AG09319 (cell line): ENCODE measurements at regions not wholly inside any gene's neighbourhood (a gene's known extent, or its start where the extent isn't known, plus 50 kb on each side); places are given as distances from the start of the nearest gene placed in this dataset.

Experiments used
- DNase-seq: peaks from one replicate; pipeline ENCODE4 v3.0.0-alpha.2; 2010; ENCODE audit warnings: low read depth; ENCODE audit errors: extremely low read depth
- TF ChIP-seq, protein P1 (sequence below): IDR thresholded peaks from 2 replicates; pipeline ENCODE4 v1.5.1; 2011; ENCODE audit warnings: low read depth, mild to moderate bottlenecking, inconsistent platforms, low read length, moderate library complexity

DNA sequence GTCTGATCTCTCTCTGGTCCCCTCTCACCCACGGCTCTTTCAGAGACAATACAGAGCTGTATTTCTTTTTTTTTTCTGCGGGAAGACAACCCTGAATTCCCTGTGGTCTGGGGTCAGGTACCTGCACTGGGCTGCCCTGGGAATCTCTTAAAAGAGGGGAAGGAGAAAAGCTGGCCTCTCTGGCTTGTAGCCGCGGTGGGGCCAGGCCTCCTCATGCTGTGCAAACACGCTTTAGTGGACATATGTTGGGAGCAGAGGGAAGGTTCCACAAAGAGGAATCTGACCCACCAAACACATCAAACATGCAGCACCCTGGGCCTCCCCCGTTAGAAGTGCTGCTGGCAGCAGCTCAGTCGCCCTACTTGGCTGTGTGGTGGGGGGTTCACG is 143.7 kb upstream of the ZFHX3 start:
- TF ChIP-seq, protein P1, sequence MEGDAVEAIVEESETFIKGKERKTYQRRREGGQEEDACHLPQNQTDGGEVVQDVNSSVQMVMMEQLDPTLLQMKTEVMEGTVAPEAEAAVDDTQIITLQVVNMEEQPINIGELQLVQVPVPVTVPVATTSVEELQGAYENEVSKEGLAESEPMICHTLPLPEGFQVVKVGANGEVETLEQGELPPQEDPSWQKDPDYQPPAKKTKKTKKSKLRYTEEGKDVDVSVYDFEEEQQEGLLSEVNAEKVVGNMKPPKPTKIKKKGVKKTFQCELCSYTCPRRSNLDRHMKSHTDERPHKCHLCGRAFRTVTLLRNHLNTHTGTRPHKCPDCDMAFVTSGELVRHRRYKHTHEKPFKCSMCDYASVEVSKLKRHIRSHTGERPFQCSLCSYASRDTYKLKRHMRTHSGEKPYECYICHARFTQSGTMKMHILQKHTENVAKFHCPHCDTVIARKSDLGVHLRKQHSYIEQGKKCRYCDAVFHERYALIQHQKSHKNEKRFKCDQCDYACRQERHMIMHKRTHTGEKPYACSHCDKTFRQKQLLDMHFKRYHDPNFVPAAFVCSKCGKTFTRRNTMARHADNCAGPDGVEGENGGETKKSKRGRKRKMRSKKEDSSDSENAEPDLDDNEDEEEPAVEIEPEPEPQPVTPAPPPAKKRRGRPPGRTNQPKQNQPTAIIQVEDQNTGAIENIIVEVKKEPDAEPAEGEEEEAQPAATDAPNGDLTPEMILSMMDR = no peak
- DNase-seq = no peak

DNA sequence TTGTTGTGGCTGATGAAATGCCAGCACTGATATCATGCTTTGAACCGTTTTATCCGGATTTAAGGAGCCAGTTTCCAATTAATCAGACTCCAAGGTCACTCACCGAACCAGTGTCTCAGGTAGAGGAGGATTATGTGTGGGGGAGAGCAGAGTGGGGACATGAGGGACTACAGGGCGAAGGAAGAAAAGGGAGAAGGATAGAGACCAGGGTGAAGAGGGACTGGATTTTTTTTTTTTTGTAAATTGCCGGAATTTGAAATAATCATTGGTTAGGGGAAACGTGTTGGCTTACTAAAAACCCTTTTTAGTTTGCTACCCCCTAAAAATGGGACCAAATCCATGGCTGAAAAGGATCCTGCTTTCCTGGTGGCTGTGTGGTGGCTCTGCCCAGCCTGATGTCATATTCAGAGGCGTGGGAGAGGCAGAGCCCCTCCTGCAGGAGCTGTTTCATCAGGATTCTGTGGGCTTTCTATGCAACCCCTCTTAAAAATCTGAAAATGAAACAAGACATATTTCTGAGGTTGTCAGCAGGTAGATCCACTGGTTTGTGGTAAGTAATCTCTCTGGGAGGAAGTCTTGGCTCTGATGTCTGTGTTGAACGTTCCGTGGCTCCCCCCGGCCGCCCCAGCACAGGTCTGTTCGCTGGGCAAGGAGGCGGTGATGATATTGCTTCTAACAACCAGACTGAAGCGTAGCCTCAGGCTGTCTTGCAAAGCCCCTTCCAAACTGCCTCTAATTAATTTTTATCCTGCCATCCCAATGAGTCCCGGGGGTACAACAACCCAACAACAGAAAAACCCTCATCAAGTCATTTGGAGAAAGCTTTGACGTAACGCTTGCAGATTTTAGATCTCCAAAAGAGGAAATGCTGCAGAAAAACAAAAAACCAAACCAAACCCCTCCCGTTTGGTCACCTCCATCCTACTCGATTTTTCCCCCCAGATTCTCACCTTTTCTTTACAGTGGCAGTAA is 143.0 kb upstream of the ZFHX3 start:
- no peak for DNase-seq

DNA sequence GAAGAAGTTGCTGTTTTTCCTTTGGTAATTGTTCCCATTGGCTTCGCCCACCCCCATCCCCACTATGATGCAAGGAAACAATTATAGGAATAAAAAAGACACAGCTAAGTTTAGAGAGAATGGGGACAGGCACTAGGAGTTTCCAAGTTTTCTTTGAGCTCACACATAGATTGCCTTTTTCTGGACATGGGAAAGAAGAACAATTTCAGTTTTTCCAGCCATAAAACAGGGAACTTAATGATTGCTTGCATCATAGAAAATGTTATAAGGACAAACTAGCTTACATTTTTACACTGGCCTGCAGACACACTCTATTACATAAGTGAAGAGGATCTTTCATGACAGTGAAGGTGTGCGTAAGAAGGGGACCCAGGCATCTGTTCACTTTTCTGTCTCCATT is 142.3 kb upstream of the ZFHX3 start:
- TF ChIP-seq, protein P1 = no peak
- DNase-seq = no peak

More for the DNA sequence above, 143.0 kb upstream of the ZFHX3 start:
- TF ChIP-seq, protein P1 = no peak

DNA sequence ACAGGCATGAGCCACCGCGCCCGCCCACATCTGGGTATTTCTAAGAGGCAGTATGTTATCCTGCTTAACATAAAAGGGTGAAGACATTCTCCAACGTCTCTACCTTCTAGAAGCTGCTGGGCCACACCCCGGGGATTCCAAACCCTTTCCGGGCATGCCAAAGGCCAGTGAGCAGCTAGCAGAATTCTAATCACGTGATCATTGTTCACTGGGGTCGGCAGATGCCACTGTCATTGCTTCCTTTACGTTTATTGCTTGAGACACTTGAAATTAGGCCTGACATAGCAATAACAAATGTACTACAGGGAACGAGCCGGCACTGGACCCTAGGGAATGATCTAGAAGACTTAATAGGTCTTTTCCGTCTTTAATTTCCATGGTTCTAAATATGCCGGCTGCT is 141.2 kb upstream of the ZFHX3 start:
- DNase-seq = no peak
- TF ChIP-seq, protein P1 = no peak

DNA sequence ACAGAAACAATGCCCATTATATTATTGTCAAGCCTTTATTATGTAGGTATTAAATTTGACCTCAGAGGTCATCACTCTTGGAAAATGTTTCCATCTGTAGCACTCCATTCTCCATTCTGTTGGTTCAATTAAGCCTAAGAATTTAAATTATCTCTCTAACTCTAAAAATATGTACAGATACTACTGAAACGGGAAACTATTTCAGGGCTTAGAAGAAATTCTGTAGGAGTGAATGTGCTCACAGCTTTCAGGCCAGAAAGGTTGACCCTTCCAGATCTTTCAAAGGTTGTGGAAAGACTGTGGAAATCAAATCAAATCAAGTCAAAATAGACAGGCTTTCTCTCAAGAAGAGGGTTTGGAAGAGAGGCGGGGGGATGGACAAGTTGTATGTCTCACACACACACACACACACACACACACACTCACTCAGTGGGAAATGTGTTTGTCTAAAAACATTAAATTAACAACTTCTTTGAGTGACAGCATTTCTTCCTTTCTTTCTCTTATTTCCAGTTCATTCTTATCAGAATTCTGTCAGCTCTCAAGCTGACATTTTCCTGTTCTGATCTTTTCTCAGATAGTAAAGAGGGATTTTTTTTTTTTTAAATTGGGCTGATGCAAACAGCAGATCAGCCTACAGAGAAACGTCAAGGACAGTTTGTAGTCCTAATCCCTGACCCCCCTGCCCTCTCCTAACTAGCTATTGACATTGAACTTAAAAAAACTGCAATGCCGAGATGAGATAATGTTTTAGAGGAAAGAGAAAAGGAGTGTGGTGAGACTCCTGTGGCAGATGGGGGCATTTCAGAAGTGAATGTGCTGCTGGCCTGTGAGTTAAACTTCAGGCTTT is 139.0 kb upstream of the ZFHX3 start:
- DNase-seq = no peak

DNA sequence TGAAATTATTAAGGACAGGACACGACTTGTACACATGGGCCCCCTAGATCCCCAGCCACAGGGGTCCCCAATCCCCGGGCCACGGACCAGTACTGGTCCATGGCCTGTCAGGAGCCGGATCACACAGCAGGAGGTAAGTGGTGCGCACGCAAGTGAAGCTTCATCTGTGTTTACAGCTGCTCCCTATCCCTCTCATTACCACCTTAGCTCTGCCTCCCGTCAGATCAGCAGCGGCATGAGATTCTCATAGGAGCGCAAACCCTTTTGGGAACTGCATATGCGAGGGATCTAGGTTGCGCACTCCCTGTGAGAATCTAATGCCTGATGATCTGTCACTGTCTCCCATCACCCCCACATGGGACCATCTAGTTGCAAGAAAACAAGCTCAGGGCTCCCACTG is 137.8 kb upstream of the ZFHX3 start:
- TF ChIP-seq, protein P1 = no peak
- no peak for DNase-seq

More for the DNA sequence above, 139.0 kb upstream of the ZFHX3 start:
- TF ChIP-seq, protein P1 = no peak
